ENCODE measurements at regions not wholly inside any gene's neighbourhood (a gene's known extent, or its start where the extent isn't known, plus 50 kb on each side); places are given as distances from the start of the nearest gene placed in this dataset.

GRCh38 chr2:104664672-104665071 is 189.2 kb upstream of the POU3F3 start:
- Histone ChIP-seq H3K27me3 (ENCODE audit: insufficient read depth, low read length, poor library complexity, severe bottlenecking) (no peaks in the 10 kb centered on the region), H3K4me1 (ENCODE audit: insufficient read depth, low read length) (no peaks in the 10 kb centered on the region), H3K4me3 (ENCODE audit: low read length) (no peak overlapping the region), H3K27ac (ENCODE audit: low read depth, low read length) (no peak overlapping the region), H3K36me3 (ENCODE audit: insufficient read depth, low read length) (no peaks in the 10 kb centered on the region), H3K9me3 (ENCODE audit: low read length) (no peaks in the 10 kb centered on the region)
- Mint-ChIP-seq H3K36me3 (no peaks in the 10 kb centered on the region), H3K27ac (no peak overlapping the region), H3K27me3 (peaks cover 0 to 2% of the 10 kb centered on the region in 2 donors), H3K4me1 (no peaks in the 10 kb centered on the region), H3K9me3 (no peaks in the 10 kb centered on the region), H3K4me3 (no peak overlapping the region)
- POLR2A ChIA-PET = no interaction called here
- CTCF ChIA-PET = no interaction called here
- DNase-seq = no peak

GRCh38 chr2:104668631-104669030 is 185.3 kb upstream of the POU3F3 start:
- ChIA-PET POLR2A (no interaction called here), CTCF (no interaction called here)
- H3K4me1 ChIP-seq (ENCODE audit: insufficient read depth, low read length) = no peaks in the 10 kb centered on the region
- Mint-ChIP-seq H3K27me3 (no peaks in the 10 kb centered on the region), H3K27ac (no peak overlapping the region), H3K4me1 (no peaks in the 10 kb centered on the region), H3K9me3 (no peaks in the 10 kb centered on the region), H3K4me3 (no peak overlapping the region), H3K36me3 (no peaks in the 10 kb centered on the region)
- no peak overlapping the region for H3K27ac ChIP-seq (ENCODE audit: low read depth, low read length)
- no peak overlapping the region for H3K4me3 ChIP-seq (ENCODE audit: low read length)
- DNase-seq = no peak
- H3K27me3 ChIP-seq (ENCODE audit: insufficient read depth, low read length, poor library complexity, severe bottlenecking) = no peaks in the 10 kb centered on the region
- H3K36me3 ChIP-seq (ENCODE audit: insufficient read depth, low read length) = no peaks in the 10 kb centered on the region
- H3K9me3 ChIP-seq (ENCODE audit: low read length) = no peaks in the 10 kb centered on the region

- POLR2A ChIA-PET = no interaction called here
- no peaks in the 10 kb centered on the region for H3K36me3 ChIP-seq (ENCODE audit: insufficient read depth, low read length)
- Mint-ChIP-seq H3K27ac (no peak overlapping the region), H3K4me1 (no peaks in the 10 kb centered on the region), H3K36me3 (no peaks in the 10 kb centered on the region), H3K27me3 (peaks cover 0 to under 1% of the 10 kb centered on the region in 2 donors), H3K9me3 (peaks cover 0 to 2% (median 0%) of the 10 kb centered on the region in 5 donors), H3K4me3 (no peak overlapping the region)
- H3K27ac ChIP-seq (ENCODE audit: low read depth, low read length) = no peak overlapping the region
- CTCF ChIA-PET = no interaction called here
- H3K9me3 ChIP-seq (ENCODE audit: low read length) = no peaks in the 10 kb centered on the region
- no peak overlapping the region for H3K4me3 ChIP-seq (ENCODE audit: low read length)
- H3K27me3 ChIP-seq (ENCODE audit: insufficient read depth, low read length, poor library complexity, severe bottlenecking) = no peaks in the 10 kb centered on the region
- DNase-seq = no peak
- H3K4me1 ChIP-seq (ENCODE audit: insufficient read depth, low read length) = no peaks in the 10 kb centered on the region
Observed at GRCh38 chr2:104673225-104673624, 180.7 kb upstream of the POU3F3 start.

GRCh38 chr2:104678181-104678580 is 175.7 kb upstream of the POU3F3 start:
- Mint-ChIP-seq H3K36me3 (no peaks in the 10 kb centered on the region), H3K9me3 (peaks cover 0 to 2% (median 0%) of the 10 kb centered on the region in 5 donors), H3K27me3 (peaks cover 0 to 4% of the 10 kb centered on the region in 2 donors), H3K27ac (no peak overlapping the region), H3K4me1 (no peaks in the 10 kb centered on the region), H3K4me3 (no peak overlapping the region)
- no peaks in the 10 kb centered on the region for H3K9me3 ChIP-seq (ENCODE audit: low read length)
- DNase-seq = no peak
- ChIA-PET CTCF (no interaction called here), POLR2A (no interaction called here)
- H3K4me1 ChIP-seq (ENCODE audit: insufficient read depth, low read length) = no peaks in the 10 kb centered on the region
- no peaks in the 10 kb centered on the region for H3K27me3 ChIP-seq (ENCODE audit: insufficient read depth, low read length, poor library complexity, severe bottlenecking)
- no peak overlapping the region for H3K27ac ChIP-seq (ENCODE audit: low read depth, low read length)
- H3K4me3 ChIP-seq (ENCODE audit: low read length) = no peak overlapping the region
- no peaks in the 10 kb centered on the region for H3K36me3 ChIP-seq (ENCODE audit: insufficient read depth, low read length)

- Mint-ChIP-seq H3K27ac (no peak overlapping the region), H3K27me3 (peaks cover 0 to 2% of the 10 kb centered on the region in 2 donors), H3K4me3 (no peak overlapping the region), H3K9me3 (peaks cover 0 to 7% (median 0%) of the 10 kb centered on the region in 5 donors), H3K4me1 (no peaks in the 10 kb centered on the region), H3K36me3 (no peaks in the 10 kb centered on the region)
- Histone ChIP-seq H3K4me3 (ENCODE audit: low read length) (no peak overlapping the region), H3K4me1 (ENCODE audit: insufficient read depth, low read length) (no peaks in the 10 kb centered on the region), H3K27ac (ENCODE audit: low read depth, low read length) (no peak overlapping the region), H3K36me3 (ENCODE audit: insufficient read depth, low read length) (no peaks in the 10 kb centered on the region), H3K9me3 (ENCODE audit: low read length) (no peaks in the 10 kb centered on the region), H3K27me3 (ENCODE audit: insufficient read depth, low read length, poor library complexity, severe bottlenecking) (no peaks in the 10 kb centered on the region)
- ChIA-PET CTCF (no interaction called here), POLR2A (no interaction called here)
- no peak for DNase-seq
Observed at GRCh38 chr2:104685591-104685990, 168.3 kb upstream of the POU3F3 start.

GRCh38 chr2:104687147-104687546 is 166.8 kb upstream of the POU3F3 start:
- no peaks in the 10 kb centered on the region for H3K36me3 Mint-ChIP-seq
- ChIA-PET CTCF (no interaction called here), POLR2A (no interaction called here)
- Histone ChIP-seq H3K9me3 (ENCODE audit: low read length) (no peaks in the 10 kb centered on the region), H3K4me1 (ENCODE audit: insufficient read depth, low read length) (no peaks in the 10 kb centered on the region), H3K27me3 (ENCODE audit: insufficient read depth, low read length, poor library complexity, severe bottlenecking) (no peaks in the 10 kb centered on the region), H3K4me3 (ENCODE audit: low read length) (no peak overlapping the region), H3K36me3 (ENCODE audit: insufficient read depth, low read length) (no peaks in the 10 kb centered on the region), H3K27ac (ENCODE audit: low read depth, low read length) (no peak overlapping the region)
- no peak overlapping the region for H3K4me3 Mint-ChIP-seq
- no peaks in the 10 kb centered on the region for H3K4me1 Mint-ChIP-seq
- no peak overlapping the region for H3K27ac Mint-ChIP-seq
- DNase-seq = no peak
- peaks cover 0 to 7% (median 2%) of the 10 kb centered on the region in 5 donors for H3K9me3 Mint-ChIP-seq
- peaks cover 0 to 2% of the 10 kb centered on the region in 2 donors for H3K27me3 Mint-ChIP-seq

GRCh38 chr2:104690255-104690984 is 163.5 kb upstream of the POU3F3 start:
- peaks cover 2 to 9% (median 5%) of the 10 kb centered on the region in 5 donors for H3K9me3 Mint-ChIP-seq

GRCh38 chr2:104698276-104698675 is 155.6 kb upstream of the POU3F3 start:
- Histone ChIP-seq H3K27ac (ENCODE audit: low read depth, low read length) (no peak overlapping the region), H3K9me3 (ENCODE audit: low read length) (no peaks in the 10 kb centered on the region), H3K27me3 (ENCODE audit: insufficient read depth, low read length, poor library complexity, severe bottlenecking) (no peaks in the 10 kb centered on the region), H3K4me3 (ENCODE audit: low read length) (no peak overlapping the region), H3K4me1 (ENCODE audit: insufficient read depth, low read length) (no peaks in the 10 kb centered on the region), H3K36me3 (ENCODE audit: insufficient read depth, low read length) (no peaks in the 10 kb centered on the region)
- Mint-ChIP-seq H3K4me1 (no peaks in the 10 kb centered on the region), H3K27me3 (peaks cover 0 to 2% of the 10 kb centered on the region in 2 donors), H3K27ac (no peak overlapping the region), H3K4me3 (no peak overlapping the region), H3K9me3 (peaks cover 0 to 7% (median 1%) of the 10 kb centered on the region in 5 donors), H3K36me3 (no peaks in the 10 kb centered on the region)
- DNase-seq = no peak
- ChIA-PET CTCF (no interaction called here), POLR2A (no interaction called here)

More at GRCh38 chr2:104690255-104690984, 163.5 kb upstream of the POU3F3 start:
- no peaks in the 10 kb centered on the region for H3K36me3 ChIP-seq (ENCODE audit: insufficient read depth, low read length)
- no peaks in the 10 kb centered on the region for H3K9me3 ChIP-seq (ENCODE audit: low read length)
- H3K27me3 Mint-ChIP-seq = no peaks in the 10 kb centered on the region
- H3K27ac Mint-ChIP-seq = no peak overlapping the region
- H3K27ac ChIP-seq (ENCODE audit: low read depth, low read length) = no peak overlapping the region
- H3K36me3 Mint-ChIP-seq = no peaks in the 10 kb centered on the region
- ChIA-PET POLR2A (no interaction called here), CTCF (no interaction called here)
- H3K27me3 ChIP-seq (ENCODE audit: insufficient read depth, low read length, poor library complexity, severe bottlenecking) = no peaks in the 10 kb centered on the region
- no peaks in the 10 kb centered on the region for H3K4me1 Mint-ChIP-seq
- no peaks in the 10 kb centered on the region for H3K4me1 ChIP-seq (ENCODE audit: insufficient read depth, low read length)
- no peak for DNase-seq
- no peak overlapping the region for H3K4me3 ChIP-seq (ENCODE audit: low read length)
- H3K4me3 Mint-ChIP-seq = no peak overlapping the region
